ENCODE measurements at regions not wholly inside any gene's neighbourhood (a gene's known extent, or its start where the extent isn't known, plus 50 kb on each side); places are given as distances from the start of the nearest gene placed in this dataset.
"Not testable (repeated sequence)": the region's sequence is repeated elsewhere in the genome, so short reads cannot be mapped to it uniquely, and the experiment has no call there.

- no peak for DNase-seq
These were observed 85.7 kb downstream of the SUCLG1 start for GRCh38 chr2:84373391-84373790.

- DNase-seq: no peak
These were observed 96.5 kb downstream of the SUCLG1 start for GRCh38 chr2:84362541-84362940.

- peak; percentile 89 for DNase-seq
These were observed 121.0 kb downstream of the SUCLG1 start for GRCh38 chr2:84338069-84338468.

- DNase-seq: no peak
These were observed 131.3 kb downstream of the SUCLG1 start for GRCh38 chr2:84327645-84328249.

- DNase-seq: no peak
These were observed 132.1 kb downstream of the SUCLG1 start for GRCh38 chr2:84326831-84327432.

GRCh38 chr2:84323890-84324289, 135.2 kb downstream of the SUCLG1 start:
- no peak for DNase-seq

- DNase-seq: no peak
These were observed 138.1 kb downstream of the SUCLG1 start for GRCh38 chr2:84320940-84321339.

- no peak for DNase-seq
These were observed 139.5 kb downstream of the SUCLG1 start for GRCh38 chr2:84319581-84319980.

- DNase-seq: no peak
These were observed 141.9 kb downstream of the SUCLG1 start for GRCh38 chr2:84317135-84317534.

GRCh38 chr2:84314901-84315330, 144.2 kb downstream of the SUCLG1 start:
- DNase-seq: peak; percentile 75

GRCh38 chr2:84314250-84314649, 144.8 kb downstream of the SUCLG1 start:
- no peak for DNase-seq

- no peak for DNase-seq
These were observed 149.8 kb downstream of the SUCLG1 start for GRCh38 chr2:84309281-84309680.

GRCh38 chr2:84306361-84306760, 152.7 kb downstream of the SUCLG1 start:
- DNase-seq: no peak

- DNase-seq: peak; percentile 41
These were observed 156.3 kb downstream of the SUCLG1 start for GRCh38 chr2:84302513-84303412.

- no peak for DNase-seq
These were observed 157.4 kb downstream of the SUCLG1 start for GRCh38 chr2:84301717-84302116.

- no peak for DNase-seq
These were observed 158.4 kb downstream of the SUCLG1 start for GRCh38 chr2:84300696-84301029.

GRCh38 chr2:84300001-84300695, 158.9 kb downstream of the SUCLG1 start:
- not testable (repeated sequence) for DNase-seq

- DNase-seq: no peak
These were observed 159.8 kb downstream of the SUCLG1 start for GRCh38 chr2:84299211-84299775.

GRCh38 chr2:84297155-84297554, 161.9 kb downstream of the SUCLG1 start:
- DNase-seq: peak; percentile 2

- DNase-seq: no peak
These were observed 165.2 kb downstream of the SUCLG1 start for GRCh38 chr2:84293791-84294380.

GRCh38 chr2:84292545-84292944, 166.5 kb downstream of the SUCLG1 start:
- no peak for DNase-seq

- DNase-seq: no peak
These were observed 168.5 kb downstream of the SUCLG1 start for GRCh38 chr2:84290537-84290936.

Data from fibroblast of skin of scalp (primary cell).